DMS114 treated with DMSO at 0.1 percent for 48 hours (cell line): ENCODE measurements at regions not wholly inside any gene's neighbourhood (a gene's known extent, or its start where the extent isn't known, plus 50 kb on each side); places are given as distances from the start of the nearest gene placed in this dataset.

Experiments used
- DNase-seq: peaks from one replicate; lab custom pipeline; 2025; ENCODE audit not compliant: unreplicated experiment; lab: John Stamatoyannopoulos, UW

- DNase-seq: no peak
Measured at GRCh38 chr7:106196460-106197021, 84.4 kb upstream of the SYPL1 start.

- DNase-seq: no peak
Measured at GRCh38 chr7:106193661-106194060, 81.5 kb upstream of the SYPL1 start.

GRCh38 chr7:106190589-106191330 lies 78.6 kb upstream of the SYPL1 start:
- no peak for DNase-seq

- no peak for DNase-seq
Measured at GRCh38 chr7:106187613-106188350, 75.7 kb upstream of the SYPL1 start.

- DNase-seq: no peak
Measured at GRCh38 chr7:106185719-106186118, 73.6 kb upstream of the SYPL1 start.

- DNase-seq: no peak
Measured at GRCh38 chr7:106183952-106184351, 71.8 kb upstream of the SYPL1 start.

- DNase-seq: no peak
Measured at GRCh38 chr7:106182904-106183303, 70.8 kb upstream of the SYPL1 start.

- DNase-seq: no peak
Measured at GRCh38 chr7:106181658-106182265, 69.7 kb upstream of the SYPL1 start.

- DNase-seq: no peak
Measured at GRCh38 chr7:106180721-106181120, 68.6 kb upstream of the SYPL1 start.

- no peak for DNase-seq
Measured at GRCh38 chr7:106179256-106179655, 67.1 kb upstream of the SYPL1 start.

- DNase-seq: no peak
Measured at GRCh38 chr7:106178593-106179134, 66.6 kb upstream of the SYPL1 start.

- no peak for DNase-seq
Measured at GRCh38 chr7:106177738-106178592, 65.9 kb upstream of the SYPL1 start.

GRCh38 chr7:106177300-106177690 lies 65.2 kb upstream of the SYPL1 start:
- no peak for DNase-seq

- peak; percentile 32 for DNase-seq
Measured at GRCh38 chr7:106176414-106177299, 64.5 kb upstream of the SYPL1 start.

- no peak for DNase-seq
Measured at GRCh38 chr7:106175507-106175906, 63.4 kb upstream of the SYPL1 start.

- DNase-seq: no peak
Measured at GRCh38 chr7:106170651-106171050, 58.5 kb upstream of the SYPL1 start.

GRCh38 chr7:106169821-106170610 lies 57.9 kb upstream of the SYPL1 start:
- DNase-seq: no peak

GRCh38 chr7:106167439-106168136 lies 55.5 kb upstream of the SYPL1 start:
- DNase-seq: no peak
